GM21381 (cell line): ENCODE measurements at regions not wholly inside any gene's neighbourhood (a gene's known extent, or its start where the extent isn't known, plus 50 kb on each side); places are given as distances from the start of the nearest gene placed in this dataset.

Experiments
- ATAC-seq: cut with Tn5 transposase; IDR thresholded peaks from one replicate; pipeline ENCODE4 v1.9.1; 2021; ENCODE audit warnings: mild to moderate bottlenecking, moderate library complexity; ENCODE audit not compliant: unreplicated experiment

DNA sequence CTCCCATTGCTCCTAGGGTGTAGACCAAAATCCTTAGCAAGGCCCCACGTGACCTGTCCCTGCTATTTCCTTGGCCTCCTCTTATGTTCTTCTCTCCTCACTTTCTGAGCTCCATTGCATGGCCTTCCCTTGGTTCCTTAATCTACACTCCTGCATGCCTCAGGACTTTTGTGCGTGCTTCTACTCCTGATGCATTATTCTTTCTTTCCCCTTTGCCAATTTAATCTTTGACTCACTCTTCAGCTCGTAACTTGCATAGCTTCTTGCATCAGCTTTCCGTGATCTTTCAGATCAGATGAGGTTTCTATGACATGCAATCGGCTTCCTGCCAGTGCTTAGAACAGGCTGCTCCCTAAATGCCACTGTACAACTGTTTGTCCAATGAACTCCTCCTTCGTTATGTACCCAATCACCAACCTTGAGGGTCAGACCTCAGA is 261.6 kb upstream of the CADM1 start:
- ATAC-seq = no peak

DNA sequence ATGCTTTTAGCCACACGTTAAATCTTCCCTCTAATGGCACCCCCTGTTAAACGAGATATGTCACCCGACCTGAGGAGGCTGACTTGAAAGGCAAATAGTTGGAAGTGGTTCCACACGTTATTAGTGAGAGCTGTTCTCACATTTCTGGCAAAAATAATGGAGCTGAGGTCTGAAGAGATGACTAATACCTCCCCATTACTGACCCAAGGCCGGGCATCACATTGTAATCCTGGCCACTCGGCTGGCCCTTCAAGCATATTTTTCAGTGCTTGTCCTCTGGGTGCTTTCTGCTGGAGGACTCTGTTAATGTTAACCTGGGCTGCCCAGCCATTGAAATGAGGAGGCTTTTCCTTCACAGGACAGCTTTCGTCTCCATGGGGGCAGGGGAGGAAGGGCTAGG is 260.0 kb upstream of the CADM1 start:
- no peak for ATAC-seq

DNA sequence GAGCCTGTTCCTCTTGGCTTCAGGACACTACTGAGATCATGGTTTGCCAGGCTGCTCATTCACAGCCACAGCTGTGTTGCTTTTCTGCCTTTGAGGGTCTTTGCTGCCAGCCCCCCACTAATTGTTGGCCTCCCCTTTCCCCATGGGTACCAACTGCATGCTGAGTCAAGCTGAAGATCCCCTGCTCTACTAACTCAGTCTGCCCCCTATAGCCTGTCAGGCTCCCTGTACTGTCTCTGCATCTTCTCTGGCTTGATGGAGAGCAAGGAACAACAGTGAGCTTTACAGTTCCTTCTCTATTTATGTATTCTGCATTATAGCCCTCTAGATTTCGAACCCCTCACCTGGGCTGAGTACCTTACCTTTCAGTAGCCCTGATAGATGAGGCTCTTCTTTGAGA is 257.6 kb upstream of the CADM1 start:
- ATAC-seq = no peak

DNA sequence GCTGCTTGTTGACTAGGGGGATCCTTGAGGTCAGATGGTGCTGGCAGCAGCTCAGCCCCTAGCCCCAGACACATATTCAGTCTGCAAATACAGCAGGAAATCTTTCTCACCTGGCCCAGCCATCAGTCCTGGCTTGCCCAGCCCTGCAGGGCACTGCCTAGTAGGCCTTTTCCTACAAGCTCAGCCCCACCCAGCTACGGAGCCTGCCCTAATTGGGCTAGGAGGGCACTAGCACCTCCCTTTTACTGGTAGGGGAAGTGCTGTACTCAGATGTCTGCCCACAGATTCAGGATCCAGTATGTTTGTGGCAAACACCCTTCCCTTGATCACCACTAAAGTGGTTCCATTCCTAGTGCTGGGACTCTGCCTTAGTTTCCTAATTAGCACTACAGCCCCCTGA is 257.1 kb upstream of the CADM1 start:
- no peak for ATAC-seq

DNA sequence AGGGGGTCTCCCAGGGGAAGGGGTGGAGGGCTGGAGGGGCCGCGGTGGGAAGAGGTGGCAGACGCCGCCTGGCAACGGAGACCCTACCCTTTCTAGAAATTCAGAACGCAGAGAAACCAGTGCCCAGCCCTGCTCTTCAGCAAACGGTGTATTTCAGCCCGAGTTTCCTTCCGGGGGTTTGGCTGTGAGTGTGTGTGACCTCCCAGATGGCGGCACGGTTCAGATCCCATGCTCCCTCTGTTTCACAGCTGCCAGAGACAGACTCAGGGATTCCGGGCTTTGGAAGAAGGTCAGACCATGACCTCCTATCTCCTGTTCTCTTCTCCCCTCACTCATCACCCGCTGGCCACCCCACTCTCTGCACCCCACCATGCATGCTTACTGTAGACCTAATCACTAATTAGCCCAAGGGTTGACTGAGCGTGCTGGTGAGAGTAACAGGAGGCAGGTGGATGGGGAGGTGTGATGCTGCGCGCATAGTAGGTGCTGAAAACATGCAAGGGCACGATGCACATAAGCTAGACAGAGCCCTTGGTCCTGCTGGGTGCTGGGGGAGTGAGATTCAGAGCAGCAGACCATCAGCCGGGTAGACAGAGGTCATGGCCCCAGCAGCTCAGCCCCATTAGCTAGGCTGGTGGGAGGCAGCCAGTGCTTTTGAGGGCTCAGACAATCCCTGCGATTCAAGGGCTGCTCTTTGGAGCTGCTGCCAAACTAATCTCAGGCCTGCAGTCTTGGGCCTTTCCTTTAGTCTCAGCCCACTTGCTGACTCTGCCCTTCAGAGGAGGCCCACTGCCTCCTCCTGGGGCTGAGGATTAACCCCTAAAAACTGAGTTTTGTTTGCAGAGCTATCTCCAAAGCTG is 256.5 kb upstream of the CADM1 start:
- ATAC-seq = no peak

DNA sequence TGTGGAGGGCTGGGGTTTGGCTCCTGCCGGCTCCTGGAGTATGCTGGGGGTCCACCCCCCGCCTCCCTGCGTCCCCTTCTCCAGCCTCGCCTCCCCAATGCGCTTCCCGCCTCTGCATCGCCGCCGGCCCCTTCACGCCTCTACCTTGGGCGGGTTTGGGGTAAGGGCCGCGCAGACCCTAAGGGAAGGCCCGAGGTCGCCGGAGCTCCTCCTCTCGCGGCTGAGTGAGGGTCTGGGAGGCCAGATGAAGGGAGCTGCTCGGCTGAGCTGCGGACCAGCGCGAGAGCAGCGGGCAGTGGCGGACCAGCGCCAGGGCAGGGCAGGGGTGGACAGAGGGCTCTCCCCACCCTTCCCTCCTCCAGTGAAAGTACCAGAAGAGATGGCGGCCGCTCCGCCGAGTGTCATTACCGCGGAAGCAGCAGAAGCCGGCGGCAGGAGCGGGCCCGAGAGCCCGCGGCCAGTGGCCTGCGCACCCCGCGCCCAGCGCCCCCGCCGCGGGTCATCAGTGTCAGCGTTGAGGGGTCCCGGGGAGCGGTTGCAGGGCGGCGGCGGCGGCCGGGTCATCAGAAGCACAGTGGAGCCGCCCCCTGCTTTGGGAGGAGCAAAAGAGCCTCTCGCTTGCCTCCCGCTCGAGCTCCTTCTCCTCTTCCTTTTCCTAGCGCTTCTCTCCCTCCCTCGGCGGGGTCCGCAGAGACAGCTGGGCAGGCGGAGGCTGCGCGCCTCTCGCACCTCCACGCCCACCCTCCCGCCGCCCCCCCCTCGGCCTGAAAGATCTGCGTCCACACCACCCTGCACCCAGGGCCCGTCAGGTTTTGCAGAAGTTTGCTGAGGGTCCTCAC is 255.6 kb upstream of the CADM1 start:
- no peak for ATAC-seq

DNA sequence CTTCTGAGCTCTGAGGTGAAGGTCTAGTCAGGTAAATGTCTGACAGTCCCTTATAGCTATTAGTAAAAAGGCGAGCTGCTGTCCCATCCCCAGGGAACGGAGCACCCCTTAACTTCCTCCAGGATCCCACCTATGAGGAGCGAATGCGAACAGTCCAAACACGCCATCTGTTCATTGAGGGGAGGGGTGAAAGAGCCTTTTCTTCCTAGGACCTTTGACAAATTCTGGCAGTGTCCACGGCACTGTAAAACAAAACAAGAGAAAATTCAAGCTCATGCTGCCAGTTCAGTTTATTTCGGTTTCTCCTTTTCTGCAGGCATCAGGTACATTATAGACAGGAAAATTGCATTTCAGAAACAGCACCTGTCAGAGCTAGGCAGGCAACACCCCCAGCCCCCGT is 253.8 kb upstream of the CADM1 start:
- no peak for ATAC-seq

DNA sequence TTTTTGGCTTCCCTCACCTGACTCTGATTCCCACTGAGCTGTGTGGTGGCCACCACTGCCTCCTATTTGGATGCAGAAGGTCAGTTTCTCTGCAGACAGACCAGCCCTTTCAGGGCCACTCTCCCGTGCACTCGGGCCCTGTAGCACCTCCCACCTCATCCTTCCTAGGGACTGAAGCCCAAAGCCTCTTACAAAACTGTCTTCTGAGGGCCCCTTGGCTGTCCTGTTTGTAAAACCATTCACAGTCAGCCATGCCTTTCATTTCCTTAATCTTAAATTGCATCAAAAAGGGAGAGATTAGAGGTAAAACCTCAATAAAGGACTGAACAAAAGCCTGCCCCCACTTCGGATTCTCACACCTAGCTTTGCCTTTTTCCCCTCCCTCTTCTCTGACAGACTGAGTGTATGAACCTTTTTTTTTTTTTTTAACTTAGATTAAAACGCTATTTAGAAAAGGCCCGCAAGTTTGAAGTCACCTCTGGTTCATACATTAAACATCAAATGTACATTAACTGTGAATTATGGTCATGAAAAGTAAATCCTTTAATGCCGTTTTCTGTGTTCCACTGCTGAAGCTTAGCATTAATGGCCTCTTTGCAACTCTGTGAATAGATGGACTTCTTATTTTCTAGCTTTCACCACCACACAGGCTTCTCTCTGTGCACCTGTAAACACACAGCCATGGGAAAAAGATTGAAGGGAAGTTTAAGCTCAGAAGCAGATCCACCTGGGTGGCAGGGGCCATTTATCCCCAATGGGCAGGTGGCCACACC is 247.2 kb upstream of the CADM1 start:
- ATAC-seq = no peak

DNA sequence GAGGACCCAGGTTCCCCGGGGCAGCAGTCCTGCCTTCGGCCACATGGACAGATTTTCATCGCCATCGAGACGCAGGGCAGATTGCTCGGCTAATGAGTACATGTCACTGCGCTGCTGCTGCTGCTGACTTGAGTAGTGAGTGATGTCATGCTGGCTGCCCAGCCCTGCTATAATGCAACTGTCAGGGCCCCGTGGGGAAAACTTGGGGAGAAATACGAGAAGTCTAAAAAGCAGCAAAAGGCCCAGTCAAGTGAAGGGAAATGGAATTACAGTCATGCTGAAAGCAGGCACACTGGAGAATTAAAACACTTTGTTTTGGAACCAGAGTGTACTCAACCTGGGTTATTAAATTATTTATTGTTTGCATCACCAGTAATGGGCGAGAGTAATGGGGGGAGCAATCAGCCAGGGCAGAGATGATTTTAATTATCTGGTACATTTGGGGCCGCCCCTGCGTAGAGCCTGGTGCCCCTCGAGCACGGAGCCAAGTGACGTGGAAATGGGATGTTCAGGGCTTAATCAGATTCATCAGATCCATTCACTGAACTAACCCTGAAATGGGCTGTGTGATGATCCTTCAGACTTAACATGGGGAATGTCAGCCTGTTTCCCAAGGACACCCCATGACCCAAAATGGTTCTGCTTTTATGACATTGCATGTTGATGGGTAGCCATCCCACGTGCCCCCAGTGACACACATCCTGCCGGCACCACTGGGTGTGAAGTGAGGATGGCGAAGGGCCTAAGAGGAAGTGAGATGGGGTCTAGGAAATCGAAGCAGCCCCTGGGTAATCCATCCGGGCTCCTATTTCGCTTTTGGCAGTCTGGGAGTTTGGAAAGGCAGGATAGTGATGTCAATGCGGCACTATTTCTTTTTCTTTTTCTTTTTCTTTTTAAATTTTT is 241.6 kb upstream of the CADM1 start:
- no peak for ATAC-seq

DNA sequence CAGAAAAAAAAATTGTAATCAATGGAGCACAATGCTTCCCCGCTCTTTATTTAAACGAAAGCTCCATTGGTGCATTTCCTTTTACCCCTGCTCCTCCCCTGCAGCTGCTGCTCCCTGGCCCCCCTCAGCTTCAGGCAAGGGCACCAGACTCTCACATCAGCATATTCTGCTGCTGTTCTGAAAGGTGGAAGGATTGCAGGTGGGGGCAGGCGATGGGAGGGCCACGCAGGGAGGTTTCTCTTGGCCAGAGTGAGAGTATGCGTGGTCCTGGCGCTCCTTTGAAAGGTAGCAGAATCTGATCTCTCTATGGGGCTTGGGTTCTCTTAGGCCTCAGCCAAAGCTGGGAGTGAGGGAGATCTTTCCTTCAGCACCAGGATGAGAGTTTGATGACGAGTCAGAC is 240.9 kb upstream of the CADM1 start:
- ATAC-seq = no peak

DNA sequence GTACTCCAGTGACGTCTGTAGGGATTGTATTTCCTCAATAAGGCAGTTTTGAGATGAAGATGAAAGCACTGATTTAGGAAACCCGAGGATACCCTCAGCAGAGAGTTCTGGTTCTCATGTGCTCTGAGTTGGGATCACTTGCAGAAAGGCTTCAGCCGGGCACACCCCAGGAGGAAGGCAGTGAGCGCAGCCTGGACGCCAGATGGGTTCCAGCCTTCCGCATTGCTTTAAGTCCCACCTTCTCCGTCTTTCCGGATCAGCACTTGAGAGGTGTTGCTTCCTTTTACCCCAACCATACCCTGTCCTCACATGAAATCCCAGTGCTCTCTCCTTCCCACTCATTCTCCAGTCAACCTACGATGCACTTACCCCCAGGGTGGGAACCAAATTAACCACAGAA is 239.5 kb upstream of the CADM1 start:
- no peak for ATAC-seq

DNA sequence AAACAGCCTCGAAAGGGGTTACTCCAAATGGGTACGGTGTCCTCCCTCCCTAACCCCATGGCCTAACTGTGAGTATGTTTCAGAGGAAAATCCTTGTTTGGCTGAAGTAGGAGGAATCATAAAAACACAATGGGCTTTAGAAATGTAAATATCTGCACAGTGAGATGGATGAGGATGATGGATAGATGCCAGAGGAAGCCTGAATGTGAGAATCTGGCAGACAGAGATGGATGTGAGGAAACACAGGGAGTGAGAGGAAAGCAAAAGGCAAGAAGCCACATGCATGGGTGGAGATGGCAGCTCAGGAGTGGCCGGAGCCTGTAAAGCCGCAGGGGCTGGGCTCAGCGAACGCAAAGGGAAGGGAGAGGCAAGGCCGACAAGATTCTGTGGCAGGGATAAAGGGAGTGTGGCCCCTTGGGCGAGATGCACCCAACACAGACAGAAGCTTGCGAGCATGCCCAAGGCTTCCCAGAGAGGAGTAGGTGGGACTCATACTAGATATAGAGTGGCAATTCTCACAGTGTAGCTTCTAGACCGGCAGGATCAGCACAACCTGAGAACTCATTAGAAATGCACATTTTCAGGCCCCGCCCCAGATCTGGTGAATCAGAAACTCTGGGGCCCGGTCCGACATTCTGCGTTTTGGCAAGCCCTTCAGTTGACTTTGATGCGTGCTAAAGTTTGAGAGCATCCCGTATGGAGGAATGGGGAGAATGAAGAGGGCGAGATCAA is 237.3 kb upstream of the CADM1 start:
- no peak for ATAC-seq

DNA sequence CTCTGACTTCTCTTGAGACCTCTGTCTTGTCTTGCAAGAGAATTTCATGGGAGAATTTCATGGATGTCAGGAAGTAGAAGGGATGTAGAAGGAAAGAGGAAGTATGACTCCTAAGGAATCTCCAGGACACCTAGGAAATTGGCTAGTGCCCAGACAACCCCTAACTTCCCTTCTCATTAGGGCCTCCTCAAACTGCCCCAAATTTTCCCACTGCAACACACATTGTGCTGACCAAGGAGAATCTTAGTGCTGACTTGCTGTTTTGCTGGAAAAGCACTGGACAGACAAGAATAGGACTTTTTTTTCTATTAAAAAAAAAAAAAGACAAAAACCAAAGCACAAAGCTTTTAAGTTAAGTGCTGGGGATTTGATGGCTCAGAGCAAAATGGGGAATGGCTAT is 236.1 kb upstream of the CADM1 start:
- no peak for ATAC-seq

DNA sequence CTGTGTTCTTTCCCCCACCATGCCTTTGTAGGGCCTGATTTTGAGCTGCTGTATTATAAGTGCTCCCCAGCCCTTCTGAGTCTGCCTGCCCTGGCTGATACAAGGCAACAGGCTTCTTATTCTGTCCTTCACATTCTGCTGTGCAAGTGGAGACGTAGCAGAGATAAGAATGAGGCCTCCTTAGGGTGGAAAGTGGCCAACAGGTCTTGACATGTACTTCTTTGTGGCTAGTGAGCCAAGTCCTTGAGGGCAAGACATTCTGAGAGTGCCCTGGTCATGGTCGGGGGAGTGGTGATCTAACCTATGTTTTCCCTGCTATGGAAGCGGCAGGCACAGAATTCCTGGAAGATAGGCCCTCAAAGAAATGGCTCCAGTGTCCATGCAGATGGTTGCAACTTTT is 235.7 kb upstream of the CADM1 start:
- no peak for ATAC-seq

DNA sequence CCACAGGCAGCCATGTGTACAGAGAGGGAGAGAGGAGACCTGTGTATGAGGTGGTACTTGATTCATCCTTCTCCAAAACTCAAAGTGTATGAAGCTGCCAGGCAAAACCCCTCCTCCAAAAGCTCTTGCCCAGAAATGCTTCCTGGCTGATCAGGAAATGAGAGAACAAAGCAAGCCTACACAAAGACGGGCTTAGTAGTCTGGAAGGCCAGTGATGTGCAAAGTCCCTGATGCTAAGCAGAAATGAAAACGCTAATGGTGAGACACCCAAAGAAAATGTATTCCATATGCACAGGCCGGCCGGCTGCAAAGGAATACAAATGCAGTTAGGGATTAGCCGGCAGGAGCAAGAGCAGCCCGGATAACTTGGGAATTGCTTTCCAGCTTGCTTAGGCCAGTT is 234.9 kb upstream of the CADM1 start:
- no peak for ATAC-seq

DNA sequence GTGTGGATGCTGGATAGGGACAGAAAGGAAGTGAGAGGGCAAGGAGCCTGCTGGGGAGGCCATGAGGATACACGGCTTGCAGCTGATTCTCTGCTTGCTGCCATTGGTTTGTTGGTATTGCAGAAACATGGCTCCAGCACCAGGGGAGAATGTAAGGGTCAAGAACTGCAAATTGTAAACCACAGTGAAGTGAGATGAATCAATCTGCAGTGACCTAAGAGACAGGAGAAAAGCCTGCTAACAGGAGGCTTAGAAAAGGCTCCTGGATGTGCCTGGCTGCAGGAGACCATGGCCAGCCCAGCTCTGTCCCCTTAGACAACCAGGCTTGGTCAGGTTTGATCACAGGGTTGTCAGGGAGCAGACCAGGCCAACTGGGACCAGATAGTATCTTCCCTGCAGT is 233.7 kb upstream of the CADM1 start:
- no peak for ATAC-seq

DNA sequence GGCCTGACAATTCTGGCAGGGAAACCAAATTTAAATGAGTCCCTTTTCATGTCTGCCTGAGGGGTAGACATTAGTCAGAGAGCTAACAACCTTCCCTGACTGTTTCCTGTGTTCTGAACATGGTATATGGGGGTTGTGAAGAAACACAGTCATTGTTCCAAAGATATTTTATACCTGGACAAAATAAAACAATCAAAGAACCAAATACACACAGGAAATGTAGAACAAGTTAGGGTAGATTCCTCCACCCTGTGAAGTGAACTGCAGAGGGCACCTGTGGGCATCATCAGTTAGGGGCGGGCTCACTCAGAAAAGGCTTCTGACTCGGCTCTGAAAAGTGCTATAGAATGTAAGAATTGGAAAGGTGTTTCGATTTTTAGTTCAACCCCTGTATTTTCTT is 231.9 kb upstream of the CADM1 start:
- no peak for ATAC-seq

DNA sequence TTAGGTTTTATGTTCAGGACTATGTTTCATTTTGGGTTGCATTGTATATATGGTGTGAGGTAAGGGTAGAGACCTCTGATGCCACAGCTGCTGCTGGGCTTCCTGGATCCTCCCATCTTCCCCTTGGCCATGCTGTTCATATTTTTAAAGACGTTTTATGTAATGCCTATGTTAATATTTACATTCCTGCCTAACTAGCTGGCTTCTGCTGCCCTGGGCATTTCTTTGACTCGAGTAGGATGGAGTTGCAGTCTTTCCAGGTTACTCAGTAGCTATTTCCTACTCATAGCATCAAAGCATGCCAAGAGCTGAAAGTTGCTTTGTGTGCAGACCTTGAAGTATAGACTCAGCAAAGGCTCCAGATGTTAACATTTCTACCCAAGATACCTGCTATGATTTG is 220.5 kb upstream of the CADM1 start:
- ATAC-seq = no peak

DNA sequence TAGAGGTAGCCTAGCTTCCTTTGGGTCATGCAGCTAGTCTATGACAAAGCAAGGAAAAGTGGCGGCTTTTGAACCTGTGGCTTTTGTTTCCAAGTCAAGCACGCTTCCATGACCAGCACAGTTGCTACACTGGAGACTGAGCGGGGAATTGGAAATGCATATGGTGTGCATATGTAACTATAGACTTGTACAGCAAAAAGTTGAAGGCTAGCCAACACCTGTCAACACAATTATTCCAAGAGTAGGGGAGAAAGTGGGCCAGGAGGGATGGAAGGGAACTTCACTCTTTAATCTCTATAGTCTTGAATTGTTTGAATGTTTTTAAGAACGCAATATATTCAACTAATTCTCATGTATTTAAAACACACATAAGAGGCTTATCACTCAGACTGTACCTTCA is 218.5 kb upstream of the CADM1 start:
- no peak for ATAC-seq
